Stimulated activated CD4-positive, alpha-beta T cell treated with anti-CD3 and anti-CD28 coated beads, Interleukin-1b, Interleukin-23, amount 100 ng/mL, for 1 hour (primary cell): ENCODE measurements at regions not wholly inside any gene's neighbourhood (a gene's known extent, or its start where the extent isn't known, plus 50 kb on each side); places are given as distances from the start of the nearest gene placed in this dataset.

ENCODE experiments used
- DNase-seq, 2 donors: peaks; one replicate each; pipeline ENCODE4 v3.0.0-alpha.2; 2020; ENCODE audit warnings: low read depth in 2 of 2

DNA sequence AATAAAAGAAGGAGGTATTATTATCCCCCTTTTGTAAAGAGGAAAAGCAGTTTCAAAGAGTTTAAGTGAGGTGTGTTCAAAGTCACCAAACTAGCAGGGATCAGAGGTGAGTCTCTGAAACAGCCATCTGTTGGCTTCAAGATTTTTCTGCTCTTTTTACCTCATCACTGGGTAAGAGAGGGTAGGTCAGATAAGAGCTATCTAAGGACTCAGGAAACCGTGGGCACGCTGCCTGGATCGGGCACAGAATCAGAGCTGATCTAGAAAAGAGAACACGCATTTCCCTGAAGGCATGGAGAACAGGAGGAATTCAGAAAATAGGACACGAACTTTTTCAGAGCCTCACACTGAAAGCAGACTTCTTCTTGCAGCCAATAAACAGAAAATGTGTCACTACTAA lies 65.8 kb upstream of the LY86 start:
- DNase-seq, result no peak

DNA sequence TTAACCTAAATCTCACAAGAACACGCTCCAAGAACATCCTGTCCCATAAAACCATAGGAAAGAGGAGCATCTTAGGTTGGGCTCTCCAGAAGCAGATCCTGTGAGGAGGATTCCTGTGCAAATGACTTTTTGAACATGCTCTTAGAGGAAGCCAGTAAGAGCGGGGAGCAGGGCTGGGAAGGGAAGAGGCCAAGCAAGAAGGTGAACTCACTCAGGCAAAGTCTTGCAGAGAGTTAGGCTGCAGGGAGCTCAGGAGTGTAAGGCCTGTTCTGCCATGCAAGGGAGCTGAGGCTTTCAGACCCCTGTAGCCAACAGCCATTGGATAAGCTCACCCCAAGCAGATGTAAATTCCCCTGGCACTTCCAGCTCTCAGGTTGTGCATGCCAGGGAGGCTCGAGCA lies 63.6 kb upstream of the LY86 start:
- DNase-seq, result no peak

DNA sequence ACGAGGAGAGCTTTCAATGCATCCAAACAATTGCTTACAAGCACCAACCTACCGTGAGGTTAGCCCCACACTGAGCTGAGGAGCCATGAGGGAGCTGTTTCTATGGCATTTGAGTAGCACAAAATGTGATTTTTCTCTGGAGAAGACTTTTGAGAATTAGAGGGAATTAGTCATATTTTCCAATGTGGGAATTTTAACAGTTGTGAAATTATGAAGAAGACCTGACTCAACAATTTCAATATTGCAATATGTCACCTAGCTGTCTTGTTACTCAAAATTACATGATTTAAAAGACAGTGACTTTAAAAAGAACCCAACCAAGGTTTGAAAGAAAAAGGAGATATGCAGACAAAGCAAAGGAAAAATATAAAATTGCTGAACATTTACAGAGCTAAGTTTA lies 62.6 kb upstream of the LY86 start:
- no peak for DNase-seq

DNA sequence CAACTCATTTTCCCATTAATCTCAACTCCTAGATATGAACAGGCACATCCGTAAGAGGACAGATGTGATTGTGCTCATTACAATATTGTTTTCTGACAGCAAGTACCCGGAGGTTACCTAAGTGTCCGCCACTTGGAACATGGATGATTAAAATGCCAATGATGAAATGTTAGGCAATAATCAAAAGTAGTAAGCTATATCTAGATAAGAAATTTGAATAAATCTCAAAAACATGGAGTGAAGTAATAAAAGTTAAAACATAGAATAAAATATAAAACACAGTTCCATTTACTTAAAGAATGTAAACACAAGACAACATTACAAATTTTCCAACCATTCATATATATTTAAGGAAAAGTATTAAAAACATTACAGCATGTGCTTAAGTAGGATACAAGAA lies 59.2 kb upstream of the LY86 start:
- DNase-seq, result no peak

DNA sequence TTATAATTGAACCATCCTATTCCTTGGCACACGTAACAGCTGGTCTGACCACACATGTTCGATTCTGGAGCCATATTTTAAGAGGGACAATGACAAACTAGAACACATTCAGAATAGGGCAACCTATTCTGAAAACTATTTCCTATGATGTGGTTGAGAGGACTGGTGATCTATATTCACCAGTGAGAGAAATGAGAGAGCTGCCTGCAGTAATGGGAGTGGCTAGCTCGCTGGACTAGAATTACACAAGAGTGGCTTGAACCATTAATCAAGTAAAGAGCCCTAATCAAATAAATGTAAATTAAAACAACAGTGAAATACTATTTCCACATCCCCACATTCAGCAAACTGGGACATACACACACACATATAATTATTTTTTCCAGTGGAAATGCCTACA lies 55.3 kb upstream of the LY86 start:
- no peak for DNase-seq

DNA sequence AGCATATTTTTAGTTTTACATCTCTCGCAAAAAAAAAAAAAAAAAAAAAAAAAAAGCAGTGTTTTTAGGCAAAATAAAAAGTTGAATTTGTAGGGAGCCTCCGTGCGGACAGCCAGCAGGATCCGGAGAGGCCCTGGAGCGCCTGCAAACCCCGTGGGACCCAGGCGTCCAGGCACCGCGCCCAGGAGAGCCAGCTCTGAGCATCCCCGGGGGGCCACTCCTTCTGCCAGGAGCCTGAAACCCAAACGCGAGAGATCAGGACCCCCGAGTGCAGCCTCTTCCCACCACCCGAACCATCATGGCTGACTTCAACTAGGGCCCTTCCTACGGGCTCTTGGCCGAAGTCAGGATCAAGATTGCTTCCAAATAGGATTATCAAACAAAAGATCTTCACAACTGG lies 54.1 kb upstream of the LY86 start:
- no peak for DNase-seq

DNA sequence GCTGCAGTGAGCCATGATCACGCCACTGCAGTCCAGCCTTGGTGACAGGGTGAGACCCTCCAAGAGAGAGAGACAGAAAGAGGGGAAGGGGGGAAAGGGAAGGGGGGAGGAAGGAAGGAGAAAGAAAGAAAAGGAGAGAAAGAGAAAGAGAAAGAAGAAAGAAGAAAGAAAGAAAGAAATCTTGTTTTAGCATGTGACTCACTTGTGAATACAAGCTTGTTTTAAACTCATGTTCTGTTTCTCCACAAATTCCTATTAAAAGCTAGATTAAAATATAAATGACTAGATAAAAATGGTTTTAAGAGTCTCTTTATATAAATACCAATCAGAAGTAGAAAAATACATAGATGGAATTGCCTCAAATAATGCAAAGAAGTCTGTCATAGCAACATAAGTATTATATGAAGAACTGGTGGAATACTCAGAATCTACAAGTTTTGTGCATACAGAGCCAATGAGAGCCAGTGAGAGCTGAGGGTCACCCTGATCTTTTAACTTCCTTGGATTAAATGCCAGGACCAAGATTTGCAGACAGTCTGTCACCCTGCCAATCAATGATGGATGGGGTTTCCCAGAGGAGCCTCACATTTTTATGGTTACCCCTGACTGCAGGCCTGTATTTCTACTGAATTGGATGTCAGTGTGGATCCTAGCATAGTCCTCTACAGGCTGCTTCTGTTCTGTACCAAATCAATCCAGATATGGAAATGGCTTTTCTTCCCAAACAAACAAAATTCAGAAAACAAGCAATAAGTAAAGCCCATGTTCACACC lies 50.8 kb upstream of the LY86 start:
- no peak for DNase-seq

DNA sequence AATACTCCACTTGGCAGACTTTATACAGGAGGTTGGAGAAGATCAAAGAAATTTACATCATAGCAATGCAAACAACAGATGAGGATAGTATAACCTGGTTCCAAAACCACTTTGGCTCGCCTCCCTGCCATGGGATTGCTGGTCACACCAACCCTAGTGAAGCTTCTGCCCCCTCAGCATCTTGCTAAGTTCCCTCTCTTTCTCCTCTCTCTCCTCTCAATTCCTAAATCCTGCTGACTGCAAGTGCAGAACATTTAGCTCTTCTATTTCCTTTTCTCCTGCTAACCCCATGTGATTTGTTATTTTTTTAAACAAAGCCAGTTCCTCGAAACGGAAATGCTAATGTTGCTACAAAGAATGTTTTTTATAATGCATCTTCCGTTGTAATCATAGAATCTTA lies 50.3 kb upstream of the LY86 start:
- DNase-seq, result no peak
